Sciatic nerve (tissue), 2 donors: ENCODE measurements at regions not wholly inside any gene's neighbourhood (a gene's known extent, or its start where the extent isn't known, plus 50 kb on each side); places are given as distances from the start of the nearest gene placed in this dataset.

ENCODE experiments used
- ATAC-seq: fragments of 200-7000 bp; cut with Tn5 transposase; one replicate; pipeline ENCODE4 v1.9.1; 2020; ENCODE audit warnings: mild to moderate bottlenecking, moderate library complexity
- DNase-seq: peaks from one replicate; pipeline ENCODE4 v3.0.0-alpha.2; 2020; ENCODE audit warnings: low spot score
- intact Hi-C: fragments of 100-400 bp; cut with DNase I; formaldehyde crosslinking; loops from one replicate; pipeline ENCODE4 v1.14.2; 2022
- donor health status: DM: no; HTN: no; CAD: no.
- donor health status: DM: no; HTN: no; CAD: no.

DNA sequence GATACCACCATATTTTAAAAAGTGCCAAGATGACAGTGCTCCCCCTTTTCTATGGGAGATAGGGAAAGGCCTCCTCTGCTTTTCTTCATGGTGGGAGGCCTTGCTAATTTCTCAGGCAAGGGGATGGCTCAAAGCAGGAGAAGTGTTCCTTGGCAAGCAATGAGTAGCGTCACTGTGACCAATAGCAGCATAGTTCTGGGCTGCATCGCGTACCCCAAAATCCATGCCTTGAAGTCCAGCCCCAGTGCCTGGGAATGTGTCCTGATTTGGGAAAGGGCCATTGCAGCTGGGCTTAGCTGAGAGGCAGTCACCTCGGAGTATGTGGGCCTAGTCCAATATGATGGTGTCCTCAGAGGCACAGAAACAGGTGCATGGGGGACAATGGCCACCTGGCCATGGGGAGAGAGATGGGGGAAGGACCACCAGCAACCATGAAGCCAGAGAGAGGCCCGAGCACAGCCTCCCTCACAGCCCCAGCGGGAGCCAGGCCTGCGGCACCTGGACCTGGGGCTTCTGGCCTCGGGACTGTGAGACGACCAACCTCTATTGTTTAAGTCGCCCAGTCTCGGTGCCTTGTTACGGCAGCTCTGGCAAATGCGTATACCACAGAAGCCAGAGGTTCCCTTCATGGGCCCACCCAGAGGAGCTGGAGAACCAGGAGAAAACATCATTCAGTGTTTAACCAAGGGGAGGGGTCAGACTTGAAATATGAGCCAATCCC is 153.1 kb upstream of the RPS6KA2 start:
- no peak for ATAC-seq

DNA sequence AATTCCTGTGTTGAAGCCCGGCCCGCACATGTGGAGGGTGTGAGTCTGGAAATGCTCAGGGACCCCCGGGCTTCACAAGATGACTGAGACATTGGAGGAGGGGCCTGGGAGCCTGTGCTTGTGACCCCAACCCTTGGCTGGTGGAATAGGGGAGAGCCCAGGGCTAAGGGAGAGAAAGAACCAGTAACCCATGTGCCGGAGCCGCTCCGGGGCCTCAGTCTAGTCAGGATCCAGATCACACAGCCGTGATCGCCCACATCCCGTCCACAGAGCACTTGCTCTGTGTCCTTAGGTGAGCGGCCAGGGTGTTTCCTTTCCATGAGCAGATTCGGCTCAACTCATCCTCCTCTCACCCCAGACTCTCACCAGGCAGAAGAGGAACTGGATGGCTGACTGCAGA is 152.3 kb upstream of the RPS6KA2 start:
- ATAC-seq (no peak), DNase-seq (no peak)
- intact Hi-C loops, result no loop called here

More for the DNA sequence above, 153.1 kb upstream of the RPS6KA2 start:
- intact Hi-C loops, result no loop called here
- no peak for DNase-seq

DNA sequence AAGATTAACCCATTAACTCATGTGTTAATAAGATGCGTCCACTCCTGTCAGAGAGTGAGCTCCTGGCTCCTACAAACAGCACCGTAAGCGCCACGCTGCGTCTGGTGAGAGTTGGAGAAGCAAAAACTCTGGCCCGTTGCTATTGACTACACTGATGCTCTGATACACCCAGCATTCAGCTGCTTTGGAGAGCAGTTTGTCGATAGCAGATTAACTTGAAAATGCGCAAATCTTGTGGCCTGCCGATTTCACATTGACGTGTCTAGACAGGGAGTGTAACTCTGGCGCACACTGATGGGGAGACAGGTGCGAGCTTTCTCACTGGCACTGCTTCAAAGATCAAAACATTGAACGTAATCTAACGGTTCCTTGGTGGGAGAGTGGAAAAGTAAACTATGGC is 151.7 kb upstream of the RPS6KA2 start:
- DNase-seq (no peak), ATAC-seq (no peak)
- intact Hi-C loops, result no loop called here

DNA sequence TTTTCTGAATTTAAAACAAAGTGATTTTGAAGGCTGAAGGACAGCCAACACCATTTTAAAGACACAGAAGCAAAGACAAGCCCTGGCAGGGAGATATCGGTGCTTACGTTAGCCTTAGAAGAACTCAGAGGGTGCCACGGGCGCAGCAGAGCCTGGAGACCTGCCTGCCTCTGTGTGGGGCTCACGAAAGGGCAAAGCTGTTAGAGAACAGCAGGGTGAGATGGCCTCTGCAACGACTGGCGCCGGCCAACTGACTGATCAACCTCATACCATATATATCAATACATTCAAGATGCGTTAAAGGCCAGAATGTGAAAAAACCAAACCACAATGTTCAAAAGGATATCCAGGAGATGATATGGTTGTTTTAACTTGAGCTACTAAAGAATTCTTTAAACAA is 151.0 kb upstream of the RPS6KA2 start:
- DNase-seq (no peak), ATAC-seq (no peak)
- intact Hi-C loops, result no loop called here

DNA sequence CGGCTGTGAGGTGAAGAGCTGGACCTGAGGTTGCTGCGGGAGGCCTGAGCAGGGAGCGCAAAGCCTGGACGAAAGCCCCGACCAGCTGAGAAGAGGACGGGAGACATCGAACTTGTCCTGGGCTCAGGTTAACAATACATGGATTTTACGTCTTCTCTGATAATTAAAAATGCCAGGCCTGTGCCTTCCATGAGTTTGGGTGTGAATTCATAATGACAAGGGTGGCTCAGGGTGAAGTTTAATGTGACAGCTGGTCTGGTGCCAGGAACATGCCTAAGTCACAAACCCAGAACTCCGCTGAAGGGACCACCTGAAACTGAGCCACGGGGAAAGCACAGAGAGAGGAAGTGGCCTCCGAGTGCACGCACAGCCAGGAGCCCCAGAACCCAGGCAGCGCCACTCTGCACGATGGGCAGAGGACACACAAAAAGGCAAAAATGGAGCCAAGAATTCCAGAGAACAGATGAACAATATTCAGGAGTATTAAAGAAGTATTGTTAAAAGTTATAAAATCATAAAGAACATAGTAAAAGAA is 150.1 kb upstream of the RPS6KA2 start:
- ATAC-seq (no peak), DNase-seq (no peak)
- intact Hi-C loops, result no loop called here

DNA sequence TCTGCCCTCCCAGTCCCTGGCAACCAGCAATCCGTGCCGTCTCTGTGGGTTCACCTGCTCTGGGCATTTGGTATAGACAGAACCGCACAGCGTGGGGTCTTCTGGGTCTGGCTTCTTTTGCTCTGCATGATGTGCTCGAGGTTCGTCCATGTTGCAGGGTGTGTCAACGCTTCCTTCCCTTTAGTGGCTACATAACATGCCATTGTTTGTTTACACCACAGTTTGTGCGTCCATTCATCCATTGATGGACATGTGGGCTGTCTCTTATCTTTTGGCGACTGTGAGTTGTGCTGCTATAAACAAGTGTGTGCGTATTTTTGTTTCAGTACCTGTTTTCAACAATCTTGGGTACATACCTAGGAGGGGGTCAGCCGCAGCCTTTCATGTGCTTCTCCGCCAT is 149.5 kb upstream of the RPS6KA2 start:
- ATAC-seq (no peak), DNase-seq (peak; percentile 31)
- intact Hi-C loops, result no loop called here

DNA sequence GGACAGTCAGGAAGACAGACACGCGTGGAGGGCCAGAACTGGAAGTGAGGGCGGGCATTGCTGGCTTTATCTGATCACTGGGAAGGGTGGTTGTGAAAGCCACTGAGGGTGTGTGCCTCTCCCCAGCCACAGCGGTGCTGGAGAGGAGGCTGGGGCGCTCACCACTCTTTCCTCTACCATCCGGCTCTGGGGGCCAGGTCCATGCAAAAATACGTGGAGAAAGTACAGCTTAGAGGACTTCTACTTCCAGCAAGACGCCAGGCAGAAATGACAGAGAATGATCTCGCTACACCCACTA is 148.8 kb upstream of the RPS6KA2 start:
- ATAC-seq (no peak), DNase-seq (no peak)
- intact Hi-C loops, result no loop called here

DNA sequence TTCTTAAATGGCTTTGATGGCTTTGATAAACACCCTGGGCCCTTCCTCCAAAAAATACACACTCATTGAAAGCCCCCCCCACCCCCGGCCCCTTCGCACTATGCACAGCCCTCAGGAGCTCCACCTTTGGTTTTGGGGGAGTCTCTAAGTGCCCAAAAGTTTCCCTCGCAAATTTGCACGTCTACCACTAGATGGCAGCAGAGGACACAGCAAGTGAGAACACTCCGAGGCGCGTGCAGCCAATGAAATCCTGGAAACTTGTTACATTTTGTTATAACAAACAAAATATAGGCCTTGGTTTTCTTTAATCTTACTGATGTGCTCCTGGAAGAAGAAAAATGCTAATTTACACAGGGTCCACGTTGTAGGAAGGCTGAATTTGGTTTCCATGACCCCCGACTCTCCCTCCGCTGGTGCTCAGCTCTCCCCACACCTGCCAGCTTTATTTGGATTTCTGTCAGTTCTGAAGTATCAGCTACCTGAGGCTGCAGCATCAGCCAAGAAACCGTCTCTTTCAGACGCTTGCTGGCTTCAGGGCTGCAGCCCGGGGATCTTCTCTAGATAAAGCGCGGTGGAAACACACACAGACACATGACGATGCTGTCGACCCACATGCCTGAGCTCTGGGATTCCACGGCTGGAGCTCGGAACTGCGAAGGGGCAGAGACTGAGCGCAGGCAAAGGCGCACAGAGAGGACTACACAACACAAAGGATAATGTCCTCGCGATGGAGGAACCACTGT is 148.3 kb upstream of the RPS6KA2 start:
- ATAC-seq (peak; percentile 75), DNase-seq (peak; percentile 69)
- intact Hi-C loops, result no loop called here

DNA sequence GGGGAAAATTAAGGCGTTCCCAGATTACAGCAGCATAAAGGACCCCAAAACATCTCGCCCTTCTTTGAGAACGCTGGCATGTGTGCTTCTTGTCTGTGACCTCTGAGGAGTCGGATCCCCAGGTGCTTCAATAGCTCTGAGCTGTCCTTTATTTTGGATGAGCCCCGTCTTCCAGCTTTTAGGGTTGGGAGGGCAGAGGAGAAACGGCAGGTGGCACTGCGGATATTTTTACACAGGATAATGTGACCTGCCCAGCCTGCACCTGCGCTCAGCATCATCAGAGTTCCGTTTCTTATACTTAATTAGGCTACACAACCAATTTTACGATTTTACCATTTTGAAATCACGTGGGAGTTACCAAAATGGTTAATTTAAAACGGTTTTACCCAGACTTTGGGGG is 147.7 kb upstream of the RPS6KA2 start:
- intact Hi-C loops, result no loop called here
- ATAC-seq (no peak), DNase-seq (peak; percentile 10)

DNA sequence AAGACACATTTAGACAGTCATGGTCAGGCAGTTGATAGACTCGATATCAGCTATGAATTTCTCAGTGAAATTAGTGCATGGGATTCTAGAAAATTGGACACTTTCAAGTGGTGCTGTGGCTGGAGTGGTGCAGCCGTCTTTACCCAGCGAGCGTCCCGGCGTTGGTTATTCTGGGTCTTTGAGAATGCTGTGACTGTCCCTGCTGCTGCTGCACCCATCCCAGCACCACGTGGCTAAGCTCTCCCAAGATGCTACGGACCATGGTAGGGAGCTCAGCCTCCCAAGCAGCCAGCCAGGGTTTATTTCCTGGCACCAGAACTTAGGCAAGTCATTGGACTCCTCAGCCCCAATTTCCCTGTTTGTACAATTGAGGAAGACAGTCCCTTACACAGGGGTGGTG is 147.2 kb upstream of the RPS6KA2 start:
- intact Hi-C loops, result no loop called here
- DNase-seq (peak; percentile 25), ATAC-seq (no peak)

DNA sequence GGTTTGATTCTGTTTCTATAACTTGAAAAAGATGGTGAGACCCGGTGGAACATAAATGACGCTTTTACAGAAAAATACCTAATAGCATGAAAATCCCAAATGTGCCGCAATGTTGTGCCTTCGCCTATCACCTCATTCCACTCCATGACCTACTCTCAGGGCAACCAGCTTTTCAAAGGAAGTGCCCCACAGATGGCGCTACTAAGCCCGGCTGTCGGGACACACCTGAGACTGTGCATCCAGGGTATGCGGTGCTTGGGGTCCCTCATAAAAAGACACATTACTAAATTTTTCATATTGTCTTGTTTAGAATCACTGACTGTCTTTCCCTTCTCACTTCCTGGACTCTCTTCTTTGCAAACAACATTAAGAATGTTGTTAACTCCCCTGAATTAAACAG is 145.5 kb upstream of the RPS6KA2 start:
- DNase-seq, result no peak
- ATAC-seq, result no peak
- intact Hi-C loops, result no loop called here

DNA sequence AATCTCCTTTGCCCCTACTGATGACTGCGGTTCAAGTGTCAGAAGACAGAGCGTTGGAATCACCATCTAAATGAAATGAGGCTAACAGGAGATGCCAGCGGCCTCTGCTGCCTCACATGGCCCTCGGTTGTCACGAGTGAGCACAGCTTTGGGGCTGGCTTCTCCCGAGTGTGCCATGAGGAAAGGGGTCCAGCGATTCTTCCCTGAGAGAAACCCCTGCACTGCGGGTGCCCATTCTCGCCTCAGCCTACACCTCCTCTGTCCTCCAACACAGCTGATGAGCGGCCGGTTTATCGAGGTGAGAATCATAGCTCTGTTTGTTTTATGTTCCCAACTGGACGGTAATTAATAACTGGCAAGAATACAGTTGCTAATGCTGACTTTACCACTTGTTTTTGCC is 144.7 kb upstream of the RPS6KA2 start:
- ATAC-seq (no peak), DNase-seq (no peak)
- intact Hi-C loops, result no loop called here

DNA sequence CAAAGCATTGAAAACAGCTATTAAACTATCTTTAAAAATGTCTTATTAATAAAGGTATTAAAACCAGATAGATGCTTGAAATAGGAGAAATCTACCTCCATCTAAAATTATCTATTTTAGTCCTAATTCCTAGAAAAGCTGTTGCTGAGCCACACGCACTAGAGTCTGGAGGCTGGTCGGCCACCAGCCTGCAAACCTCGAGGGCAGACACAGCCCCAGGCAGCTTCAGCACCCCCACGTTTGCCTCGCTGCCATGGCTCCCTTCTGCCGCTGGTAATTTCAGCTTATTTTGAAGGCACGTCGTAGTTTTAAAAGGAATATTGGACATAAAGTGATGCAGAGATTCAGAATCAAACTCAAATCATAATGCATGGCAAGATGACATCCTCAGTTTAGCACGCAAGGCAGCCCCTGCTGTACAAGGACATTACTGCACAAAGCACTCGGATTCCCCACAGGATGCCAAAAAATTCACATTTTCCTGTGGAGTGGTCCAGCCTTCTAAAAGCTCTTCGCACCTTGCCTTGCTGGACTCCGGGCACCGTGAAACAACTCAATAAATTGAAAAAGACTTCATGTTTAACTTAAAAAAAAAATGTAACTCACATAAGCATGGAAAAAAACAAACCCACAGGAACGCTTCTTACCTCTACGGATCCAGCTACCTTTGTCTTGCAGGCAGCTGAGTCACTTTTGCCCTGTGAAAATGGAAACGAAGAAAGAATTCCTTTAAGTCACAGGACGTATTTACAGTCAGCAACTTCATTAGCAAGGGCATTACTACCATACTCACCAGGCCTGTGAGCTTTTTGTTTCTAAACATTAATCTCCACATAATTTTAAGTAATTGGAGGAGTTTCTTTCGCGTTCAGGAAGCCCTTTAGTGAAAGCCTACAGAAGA is 143.4 kb upstream of the RPS6KA2 start:
- ATAC-seq, result no peak
- intact Hi-C loops, result no loop called here
- DNase-seq, result no peak

DNA sequence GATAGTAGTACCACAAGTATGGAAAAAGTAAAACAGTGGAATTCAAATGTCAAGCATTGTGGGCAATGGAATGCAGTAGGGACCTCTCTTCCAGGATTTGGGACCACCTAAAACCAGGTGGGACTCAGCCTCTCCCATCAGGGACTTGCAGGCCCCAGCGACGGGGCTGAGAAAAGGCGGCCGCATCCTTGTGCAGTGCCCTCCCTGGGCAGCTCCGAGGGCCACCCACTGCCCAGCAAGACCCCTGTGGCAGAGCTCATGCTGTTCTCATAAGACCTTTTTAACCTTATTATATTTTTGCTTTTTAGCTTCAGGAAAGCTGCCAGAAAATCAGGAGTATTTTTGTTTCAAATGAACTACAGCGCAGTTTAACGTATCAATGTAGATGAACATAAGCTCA is 142.6 kb upstream of the RPS6KA2 start:
- intact Hi-C loops, result no loop called here
- no peak for DNase-seq

DNA sequence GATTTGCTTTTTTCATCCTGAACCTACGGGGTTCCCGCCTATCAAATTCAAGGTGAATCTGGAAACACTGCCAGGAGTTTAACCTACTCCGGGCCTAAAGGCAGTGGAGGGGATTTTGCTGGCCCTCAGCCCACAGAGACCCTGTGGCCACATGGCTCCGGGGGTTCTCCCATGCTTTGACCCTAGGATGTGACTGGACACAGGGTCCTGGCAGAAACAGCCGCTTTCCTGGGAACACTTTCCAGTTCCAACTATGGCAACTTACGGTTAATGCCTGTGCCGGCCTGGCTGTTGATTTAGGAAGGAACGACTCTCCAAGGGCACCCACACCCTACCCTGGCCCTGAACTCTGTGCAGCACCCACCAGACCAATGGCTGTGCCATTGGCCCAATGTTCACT is 141.7 kb upstream of the RPS6KA2 start:
- ATAC-seq (peak; percentile 80), DNase-seq (no peak)
- intact Hi-C loops, result no loop called here

More for the DNA sequence above, 142.6 kb upstream of the RPS6KA2 start:
- no peak for ATAC-seq

DNA sequence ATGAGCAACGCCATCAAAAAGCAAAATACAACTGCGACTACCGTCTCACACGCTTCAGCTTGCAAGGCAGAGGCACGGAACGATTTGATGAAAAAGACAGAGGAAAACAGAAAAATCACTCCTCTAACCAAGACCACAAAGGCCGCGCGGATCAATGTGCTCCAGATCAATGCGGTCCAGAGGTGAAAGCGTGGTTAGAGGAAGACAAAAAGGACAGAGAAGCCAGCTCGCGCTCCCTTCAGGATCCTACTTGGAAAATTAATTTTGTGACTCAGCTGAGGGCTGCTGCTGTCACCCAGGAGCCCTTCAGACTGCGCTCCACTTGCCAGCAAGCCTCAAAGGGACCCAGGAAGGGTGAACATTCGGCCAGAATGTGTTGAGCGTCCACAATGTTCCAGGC is 140.2 kb upstream of the RPS6KA2 start:
- intact Hi-C loops, result loop anchor here (1.0 kb wide), 1 partner anchor 44 kb away; no protein-coding TSS in a partner anchor
- DNase-seq, result peak; percentile 25
- no peak for ATAC-seq

DNA sequence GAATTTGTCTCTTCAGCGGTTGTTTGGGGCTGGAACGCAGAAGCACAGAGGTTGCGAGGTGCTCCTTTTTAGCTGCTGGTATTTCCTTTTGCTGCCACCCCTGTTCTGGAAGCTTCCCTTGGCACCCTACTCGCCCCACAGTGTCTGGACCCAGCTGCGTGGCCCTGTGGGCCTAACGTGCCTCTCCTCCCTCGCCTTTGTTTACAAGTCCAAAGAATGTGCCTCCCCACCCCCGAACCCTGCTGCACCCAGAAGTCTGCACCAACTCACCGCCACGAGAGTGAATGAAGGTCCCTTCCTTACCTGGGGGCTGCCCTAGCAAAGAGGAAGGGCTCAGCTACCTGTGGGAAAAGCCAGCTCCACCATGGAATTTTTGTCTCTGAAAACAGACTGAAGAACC is 139.7 kb upstream of the RPS6KA2 start:
- ATAC-seq (no peak), DNase-seq (peak; percentile 32)
- intact Hi-C loops, result loop anchor here (1.0 kb wide), 1 partner anchor 43 kb away; no protein-coding TSS in a partner anchor

DNA sequence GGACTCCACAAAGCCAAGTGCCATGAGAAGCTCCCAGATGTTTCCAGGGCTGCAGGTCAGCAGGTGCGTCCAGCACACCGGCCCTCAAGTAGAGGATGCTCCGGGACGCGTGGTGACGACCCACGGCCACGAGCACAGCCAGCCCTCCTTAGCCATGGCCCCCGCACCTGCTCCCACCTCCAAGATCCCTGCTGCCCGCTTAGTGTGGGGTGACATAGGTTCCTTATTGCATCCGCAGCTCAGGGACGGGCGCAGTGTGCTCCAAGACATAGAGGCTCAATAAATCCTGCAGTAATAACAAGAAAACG is 138.1 kb upstream of the RPS6KA2 start:
- intact Hi-C loops, result no loop called here
- DNase-seq (no peak), ATAC-seq (no peak)

DNA sequence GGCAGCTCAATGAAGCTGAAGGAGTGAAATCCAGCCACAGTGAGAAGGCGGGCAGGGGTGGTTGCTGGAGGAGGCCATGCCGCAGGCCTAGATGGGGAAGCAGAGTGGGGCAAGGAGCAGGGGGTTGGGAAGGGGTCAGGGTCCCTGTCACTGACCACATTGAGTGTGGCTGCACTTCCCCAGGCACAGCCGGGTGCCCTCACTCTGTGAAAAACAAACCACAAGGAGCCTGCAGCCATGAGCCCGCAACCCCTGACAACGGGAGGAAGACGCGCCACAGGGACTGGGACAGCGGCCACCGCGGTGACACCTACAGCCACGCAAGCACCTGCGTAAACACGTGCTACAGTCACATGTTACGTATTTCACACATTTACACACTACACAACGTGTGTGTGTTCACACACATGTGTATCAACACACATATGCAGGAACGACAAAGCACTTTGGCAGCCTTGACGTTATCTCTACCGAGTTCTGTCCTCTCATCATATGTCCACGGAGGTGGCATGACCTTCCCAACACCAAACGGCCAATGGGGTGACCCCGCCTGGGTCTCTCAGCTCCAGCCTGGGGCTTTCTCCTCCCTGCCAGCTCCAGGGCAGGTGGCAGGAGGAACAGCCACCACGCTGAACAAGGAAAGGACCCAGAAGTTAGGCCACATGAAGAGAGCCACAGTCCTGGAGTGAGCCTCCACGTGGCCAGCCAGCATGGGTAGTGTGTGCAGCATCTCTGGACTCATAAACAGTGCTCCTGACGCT is 137.6 kb upstream of the RPS6KA2 start:
- DNase-seq (no peak), ATAC-seq (no peak)
- intact Hi-C loops, result no loop called here
